Caco-2 (cell line): ENCODE measurements at regions not wholly inside any gene's neighbourhood (a gene's known extent, or its start where the extent isn't known, plus 50 kb on each side); places are given as distances from the start of the nearest gene placed in this dataset.

Experiments
- BruUV-seq: library from RNA; stranded (reverse); fragments of 400-500 nt; replicated peaks from 2 replicates; lab custom pipeline; 2021; lab: Mats Ljungman, UMichigan
- CTCF ChIA-PET: fragments of 300-600 bp; sonication (Branson Sonifier 250); formaldehyde crosslinking; loops from one replicate; lab custom pipeline; 2022; ENCODE audit warnings: antibody characterized with exemption; lab: Charles Lee
- POLR2A ChIA-PET: fragments of 300-600 bp; sonication (Branson Sonifier 250); formaldehyde crosslinking; loops from one replicate; lab custom pipeline; 2022; ENCODE audit warnings: antibody characterized with exemption; lab: Charles Lee
- DNase-seq, 2 experiments: peaks; one replicate each; pipeline versions ENCODE4 v3.0.0 to v3.0.0-alpha.2; 2020 to 2022
- H3K27me3 ChIP-seq: replicated peaks from 2 replicates; pipeline ENCODE4 v1.6.0; 2011; ENCODE audit warnings: low read length; ENCODE audit not compliant: control insufficient read depth, insufficient read depth
- H3K36me3 ChIP-seq: 2 replicates; pipeline ENCODE4 v1.5.1; 2011; ENCODE audit warnings: low read length; ENCODE audit not compliant: control insufficient read depth, insufficient read depth
- H3K4me1 ChIP-seq: fragments of 250-450 bp; sonication (Bioruptor Pico); 2 replicates; pipeline ENCODE4 v1.5.1; 2020; ENCODE audit warnings: mild to moderate bottlenecking
- H3K4me3 ChIP-seq: 2 replicates; pipeline ENCODE4 v1.5.1; 2011; ENCODE audit warnings: low read depth, mild to moderate bottlenecking, control low read depth, low read length
- H3K9me3 ChIP-seq: fragments of 250-450 bp; sonication (Bioruptor Pico); 2 replicates; pipeline ENCODE4 v1.5.1; 2020; ENCODE audit warnings: mild to moderate bottlenecking, moderate library complexity
- H3K27ac Mint-ChIP-seq: one replicate; pipeline ENCODE4 v1.8.0; 2022; ENCODE audit warnings: mixed read lengths; ENCODE audit not compliant: unreplicated experiment
- H3K27me3 Mint-ChIP-seq: one replicate; pipeline ENCODE4 v1.8.0; 2022; ENCODE audit warnings: mixed read lengths; ENCODE audit not compliant: insufficient read depth, unreplicated experiment
- H3K36me3 Mint-ChIP-seq: one replicate; pipeline ENCODE4 v1.8.0; 2022; ENCODE audit warnings: mild to moderate bottlenecking, mixed read lengths; ENCODE audit not compliant: insufficient read depth, unreplicated experiment
- H3K4me1 Mint-ChIP-seq: one replicate; pipeline ENCODE4 v1.8.0; 2022; ENCODE audit warnings: low read depth, mixed read lengths; ENCODE audit not compliant: unreplicated experiment
- H3K4me3 Mint-ChIP-seq: one replicate; pipeline ENCODE4 v1.8.0; 2022; ENCODE audit warnings: mild to moderate bottlenecking, moderate library complexity, mixed read lengths; ENCODE audit not compliant: unreplicated experiment
- H3K9me3 Mint-ChIP-seq: one replicate; pipeline ENCODE4 v1.8.0; 2022; ENCODE audit warnings: mixed read lengths; ENCODE audit not compliant: unreplicated experiment
- CTCF ChIP-seq, 2 experiments: fragments of 200-600 bp in 1 of 2; IDR thresholded peaks; 1 replicate in 1 of 2; 2 replicates in 1 of 2; pipeline versions ENCODE4 v1.5.1 to v1.8.0; 2011 to 2022; ENCODE audit warnings: antibody characterized with exemption in 1 of 2, control low read depth in 1 of 2, inconsistent platforms in 1 of 2, low read depth in 1 of 2, low read length in 1 of 2, mild to moderate bottlenecking in 1 of 2, moderate library complexity in 1 of 2; ENCODE audit not compliant: insufficient read depth in 1 of 2, severe bottlenecking in 1 of 2, unreplicated experiment in 1 of 2
- intact Hi-C: fragments of 100-400 bp; cut with micrococcal nuclease; formaldehyde crosslinking; loops from one replicate; pipeline ENCODE4 v1.10.0; 2022; ENCODE audit not compliant: unreplicated experiment

GRCh38 chr6:113680301-113680700 lies 176.8 kb upstream of the MARCKS start:
- H3K36me3 Mint-ChIP-seq = no peaks in the 10 kb centered on the region
- peaks cover 19% of the 10 kb centered on the region for H3K4me1 ChIP-seq
- BruUV-seq = no TSS peak
- DNase-seq = no peak
- intact Hi-C loops = no loop called here
- TF ChIP-seq CTCF (IDR thresholded peaks at IDR 0.05; ENCODE audit: insufficient read depth in 1 of 2, low read depth in 1 of 2, low read length in 1 of 2, severe bottlenecking in 1 of 2, unreplicated experiment in 1 of 2) = no peak
- no peak overlapping the region for H3K27ac Mint-ChIP-seq
- POLR2A ChIA-PET = no interaction called here
- H3K27me3 Mint-ChIP-seq = no peaks in the 10 kb centered on the region
- H3K9me3 Mint-ChIP-seq = no peaks in the 10 kb centered on the region
- peaks cover 30% of the 10 kb centered on the region for H3K4me1 Mint-ChIP-seq
- no peak overlapping the region for H3K4me3 Mint-ChIP-seq
- H3K36me3 ChIP-seq = no peaks in the 10 kb centered on the region
- no peak overlapping the region for H3K4me3 ChIP-seq
- CTCF ChIA-PET = interaction anchor here (0.7 kb wide), 1 partner anchor 38 kb away, joined by 5 read pairs; no protein-coding TSS in a partner anchor
- no peaks in the 10 kb centered on the region for H3K9me3 ChIP-seq
- H3K27me3 ChIP-seq = no peaks in the 10 kb centered on the region

- H3K4me1 ChIP-seq = peaks cover 18% of the 10 kb centered on the region
- intact Hi-C loops = no loop called here
- TF ChIP-seq CTCF (IDR thresholded peaks at IDR 0.05; ENCODE audit: insufficient read depth in 1 of 2, low read depth in 1 of 2, low read length in 1 of 2, severe bottlenecking in 1 of 2, unreplicated experiment in 1 of 2) = no peak
- no peak overlapping the region for H3K4me3 ChIP-seq
- POLR2A ChIA-PET = interaction anchor here (0.6 kb wide), 1 partner anchor 42 kb away, joined by 4 read pairs; no protein-coding TSS in a partner anchor
- CTCF ChIA-PET = interaction anchor here (1.2 kb wide), 1 partner anchor 15 kb away, joined by 3 read pairs; no protein-coding TSS in a partner anchor
- Mint-ChIP-seq H3K4me3 (no peak overlapping the region), H3K27me3 (no peaks in the 10 kb centered on the region), H3K4me1 (peaks cover 36% of the 10 kb centered on the region), H3K36me3 (no peaks in the 10 kb centered on the region), H3K27ac (no peak overlapping the region), H3K9me3 (no peaks in the 10 kb centered on the region)
- H3K36me3 ChIP-seq = no peaks in the 10 kb centered on the region
- DNase-seq = no peak
- H3K27me3 ChIP-seq = no peaks in the 10 kb centered on the region
- BruUV-seq = TSS peak; percentile 88
- H3K9me3 ChIP-seq = no peaks in the 10 kb centered on the region
Measured at GRCh38 chr6:113683968-113684367, 173.2 kb upstream of the MARCKS start.

GRCh38 chr6:113684382-113684901 lies 172.7 kb upstream of the MARCKS start:
- Histone ChIP-seq H3K4me3 (no peak overlapping the region), H3K36me3 (no peaks in the 10 kb centered on the region), H3K9me3 (no peaks in the 10 kb centered on the region), H3K4me1 (peaks cover 18% of the 10 kb centered on the region), H3K27me3 (no peaks in the 10 kb centered on the region)
- Mint-ChIP-seq H3K27ac (no peak overlapping the region), H3K9me3 (no peaks in the 10 kb centered on the region), H3K36me3 (no peaks in the 10 kb centered on the region), H3K4me3 (no peak overlapping the region), H3K4me1 (peaks cover 32% of the 10 kb centered on the region), H3K27me3 (no peaks in the 10 kb centered on the region)
- no peak for TF ChIP-seq CTCF (IDR thresholded peaks at IDR 0.05; ENCODE audit: insufficient read depth in 1 of 2, low read depth in 1 of 2, low read length in 1 of 2, severe bottlenecking in 1 of 2, unreplicated experiment in 1 of 2)
- no TSS peak for BruUV-seq
- intact Hi-C loops = no loop called here
- no peak for DNase-seq
- ChIA-PET CTCF (interaction anchor here (1.1 to 1.2 kb wide), 2 partner anchors 15 to 175 kb away, joined by 3 read pairs; no protein-coding TSS in a partner anchor), POLR2A (no interaction called here)
